Fibroblast of lung (primary cell): ENCODE measurements at regions not wholly inside any gene's neighbourhood (a gene's known extent, or its start where the extent isn't known, plus 50 kb on each side); places are given as distances from the start of the nearest gene placed in this dataset.

Source experiments
- DNase-seq, 2 donors: peaks; one replicate each; pipeline versions ENCODE4 v3.0.0 to v3.0.0-alpha.2; 2010; ENCODE audit warnings: low read depth in 2 of 2
- H2AFZ ChIP-seq: 2 replicates; pipeline ENCODE4 v1.5.1; 2012; ENCODE audit warnings: low read length, control low read depth, inconsistent platforms
- H3K27ac ChIP-seq: 2 replicates; pipeline ENCODE4 v1.5.1; 2011; ENCODE audit warnings: low read length, control low read depth; ENCODE audit not compliant: insufficient read depth
- H3K27me3 ChIP-seq: 2 replicates; pipeline ENCODE4 v1.5.1; 2011; ENCODE audit warnings: mild to moderate bottlenecking, low read length; ENCODE audit not compliant: control insufficient read depth, insufficient read depth
- H3K36me3 ChIP-seq: 2 replicates; pipeline ENCODE4 v1.5.1; 2011; ENCODE audit warnings: low read length; ENCODE audit not compliant: control insufficient read depth, insufficient read depth
- H3K4me1 ChIP-seq: 2 replicates; pipeline ENCODE4 v1.5.1; 2011; ENCODE audit warnings: low read length; ENCODE audit not compliant: control insufficient read depth, insufficient read depth; ENCODE audit errors: extremely low read depth
- H3K4me2 ChIP-seq: 2 replicates; pipeline ENCODE4 v1.5.1; 2011; ENCODE audit warnings: low read length, control low read depth; ENCODE audit not compliant: insufficient read depth; ENCODE audit errors: extremely low read depth
- H3K4me3 ChIP-seq, 4 experiments: fragments of 200-600 bp in 1 of 4; sonication (generic) in 1 of 4; replicated peaks in 1 of 4; 2 replicates each; pipeline ENCODE4 v1.5.1; 2011 to 2016; ENCODE audit warnings: low read length in 4 of 4, low read depth in 3 of 4, mild to moderate bottlenecking in 3 of 4, control low read depth in 2 of 4, inconsistent platforms in 1 of 4, mixed read lengths in 1 of 4; ENCODE audit not compliant: insufficient read depth in 1 of 4; ENCODE audit errors: control extremely low read depth in 1 of 4
- H3K79me2 ChIP-seq: 2 replicates; pipeline ENCODE4 v1.5.1; 2012; ENCODE audit warnings: mild to moderate bottlenecking, low read length, inconsistent platforms; ENCODE audit not compliant: control insufficient read depth, insufficient read depth
- H3K9ac ChIP-seq: 2 replicates; pipeline ENCODE4 v1.5.1; 2011; ENCODE audit warnings: mild to moderate bottlenecking, low read length, control low read depth; ENCODE audit not compliant: insufficient read depth
- H3K9me3 ChIP-seq: 2 replicates; pipeline ENCODE4 v1.5.1; 2012; ENCODE audit warnings: low read depth, low read length; ENCODE audit not compliant: control insufficient read depth, insufficient read depth
- H4K20me1 ChIP-seq: 2 replicates; pipeline ENCODE4 v1.5.1; 2011; ENCODE audit warnings: low read length; ENCODE audit not compliant: control insufficient read depth, insufficient read depth; ENCODE audit errors: extremely low read depth
- EZH2 ChIP-seq: IDR thresholded peaks from 2 replicates; pipeline ENCODE4 v1.5.1; 2012; ENCODE audit warnings: low read length, control low read depth, mild to moderate bottlenecking; ENCODE audit errors: missing control alignments
- TF ChIP-seq, protein P1 (sequence below), 2 donors: IDR thresholded peaks in 1 of 2; conservative IDR thresholded peaks in 1 of 2; 1 replicate in 1 of 2; 2 replicates in 1 of 2; pipeline ENCODE4 v1.5.1; 2011 to 2012; ENCODE audit warnings: low read length in 2 of 2, control low read depth in 1 of 2, inconsistent platforms in 1 of 2, low read depth in 1 of 2, mild to moderate bottlenecking in 1 of 2

DNA sequence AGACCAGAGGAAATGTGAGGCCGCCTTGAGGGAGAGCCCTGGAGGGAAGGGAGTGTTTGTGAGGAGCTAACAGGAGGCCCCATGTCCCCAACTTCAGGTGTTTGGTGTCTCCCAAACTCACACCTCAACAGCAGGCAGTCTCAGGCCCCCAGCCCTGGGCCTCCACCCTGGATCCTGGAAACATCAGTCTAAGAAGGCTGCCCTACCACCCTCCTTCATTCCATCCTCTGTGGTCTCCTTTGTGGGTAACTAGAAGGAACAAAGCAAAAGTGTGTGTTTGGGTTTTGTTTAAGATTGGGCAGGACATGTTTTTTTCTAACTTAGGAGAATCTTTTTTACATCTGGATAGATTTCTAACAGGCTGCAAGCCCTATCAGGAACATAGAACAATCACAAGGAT lies 404.3 kb downstream of the BCL11A start:
- Histone ChIP-seq H2AFZ (no peak overlapping the region), H3K9ac (no peak overlapping the region), H3K9me3 (no peaks in the 10 kb centered on the region), H3K27ac (no peak overlapping the region), H3K4me1 (no peaks in the 10 kb centered on the region), H4K20me1 (no peaks in the 10 kb centered on the region), H3K27me3 (no peaks in the 10 kb centered on the region), H3K36me3 (no peaks in the 10 kb centered on the region), H3K79me2 (no peaks in the 10 kb centered on the region), H3K4me2 (no peak overlapping the region), H3K4me3 (no peak overlapping the region)
- TF ChIP-seq EZH2: no peak
- TF ChIP-seq, protein P1, sequence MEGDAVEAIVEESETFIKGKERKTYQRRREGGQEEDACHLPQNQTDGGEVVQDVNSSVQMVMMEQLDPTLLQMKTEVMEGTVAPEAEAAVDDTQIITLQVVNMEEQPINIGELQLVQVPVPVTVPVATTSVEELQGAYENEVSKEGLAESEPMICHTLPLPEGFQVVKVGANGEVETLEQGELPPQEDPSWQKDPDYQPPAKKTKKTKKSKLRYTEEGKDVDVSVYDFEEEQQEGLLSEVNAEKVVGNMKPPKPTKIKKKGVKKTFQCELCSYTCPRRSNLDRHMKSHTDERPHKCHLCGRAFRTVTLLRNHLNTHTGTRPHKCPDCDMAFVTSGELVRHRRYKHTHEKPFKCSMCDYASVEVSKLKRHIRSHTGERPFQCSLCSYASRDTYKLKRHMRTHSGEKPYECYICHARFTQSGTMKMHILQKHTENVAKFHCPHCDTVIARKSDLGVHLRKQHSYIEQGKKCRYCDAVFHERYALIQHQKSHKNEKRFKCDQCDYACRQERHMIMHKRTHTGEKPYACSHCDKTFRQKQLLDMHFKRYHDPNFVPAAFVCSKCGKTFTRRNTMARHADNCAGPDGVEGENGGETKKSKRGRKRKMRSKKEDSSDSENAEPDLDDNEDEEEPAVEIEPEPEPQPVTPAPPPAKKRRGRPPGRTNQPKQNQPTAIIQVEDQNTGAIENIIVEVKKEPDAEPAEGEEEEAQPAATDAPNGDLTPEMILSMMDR (conservative IDR thresholded peaks at IDR 0.05 in 1 of 2, IDR thresholded peaks at IDR 0.05 in 1 of 2; ENCODE audit: low read depth in 1 of 2, low read length in 2 of 2): no peak
- no peak for DNase-seq

DNA sequence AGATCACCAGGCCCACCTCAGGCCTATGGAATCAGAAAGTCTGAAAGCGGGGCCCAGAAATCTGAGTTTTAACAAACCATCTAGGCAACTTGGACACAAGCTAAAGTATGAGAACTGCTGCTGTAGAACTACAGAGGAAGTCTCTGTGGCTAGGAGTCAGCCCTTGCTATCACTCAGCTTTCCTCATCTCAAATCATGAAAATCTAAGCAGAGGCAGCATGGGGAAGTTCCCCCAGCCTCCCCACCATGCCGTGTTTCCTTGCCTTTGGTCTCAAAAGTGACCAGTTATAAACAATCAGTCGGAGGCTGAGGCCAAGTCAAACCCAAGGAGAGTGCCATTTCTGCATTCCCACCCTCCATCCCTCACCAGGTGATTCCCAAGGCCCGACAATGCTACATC lies 404.7 kb downstream of the BCL11A start:
- no peak overlapping the region for H2AFZ ChIP-seq
- no peaks in the 10 kb centered on the region for H3K4me1 ChIP-seq
- no peak overlapping the region for H3K27ac ChIP-seq
- H3K36me3 ChIP-seq: no peaks in the 10 kb centered on the region
- no peak overlapping the region for H3K4me2 ChIP-seq
- TF ChIP-seq, protein P1 (conservative IDR thresholded peaks at IDR 0.05 in 1 of 2, IDR thresholded peaks at IDR 0.05 in 1 of 2; ENCODE audit: low read depth in 1 of 2, low read length in 2 of 2): no peak
- no peak for TF ChIP-seq EZH2
- H3K4me3 ChIP-seq: no peak overlapping the region
- no peaks in the 10 kb centered on the region for H3K9me3 ChIP-seq
- DNase-seq: no peak
- H3K27me3 ChIP-seq: no peaks in the 10 kb centered on the region
- H3K79me2 ChIP-seq: no peaks in the 10 kb centered on the region
- no peaks in the 10 kb centered on the region for H4K20me1 ChIP-seq
- no peak overlapping the region for H3K9ac ChIP-seq

DNA sequence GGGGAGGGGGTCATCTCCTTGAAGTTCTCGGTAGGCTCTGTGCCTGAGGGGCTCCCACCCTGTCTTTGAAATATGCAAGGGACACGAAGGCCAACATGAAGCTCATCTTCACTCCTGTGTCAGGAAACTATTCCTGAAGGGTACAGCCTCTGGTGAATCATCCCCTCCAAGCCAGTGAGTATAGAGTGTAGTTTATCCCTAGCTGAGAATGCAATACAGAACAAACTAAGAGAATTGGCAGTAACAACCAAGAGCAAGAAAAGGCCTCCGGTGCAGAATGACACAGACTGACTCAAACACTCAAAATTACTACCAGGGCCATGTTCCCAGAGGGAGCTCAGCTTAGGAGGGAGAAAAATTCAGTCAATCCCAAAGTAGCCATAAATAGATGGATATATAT lies 413.3 kb downstream of the BCL11A start:
- no peaks in the 10 kb centered on the region for H3K27me3 ChIP-seq
- no peak overlapping the region for H3K4me3 ChIP-seq
- H3K79me2 ChIP-seq: no peaks in the 10 kb centered on the region
- no peak overlapping the region for H3K27ac ChIP-seq
- no peak overlapping the region for H2AFZ ChIP-seq
- H3K9ac ChIP-seq: no peak overlapping the region
- H3K4me2 ChIP-seq: no peak overlapping the region
- H3K4me1 ChIP-seq: no peaks in the 10 kb centered on the region
- no peaks in the 10 kb centered on the region for H3K36me3 ChIP-seq
- no peaks in the 10 kb centered on the region for H4K20me1 ChIP-seq
- TF ChIP-seq, protein P1 (conservative IDR thresholded peaks at IDR 0.05 in 1 of 2, IDR thresholded peaks at IDR 0.05 in 1 of 2; ENCODE audit: low read depth in 1 of 2, low read length in 2 of 2): no peak
- no peak for TF ChIP-seq EZH2
- DNase-seq: no peak
- no peaks in the 10 kb centered on the region for H3K9me3 ChIP-seq
